HL-60/S4 (cell line): ENCODE measurements at regions not wholly inside any gene's neighbourhood (a gene's known extent, or its start where the extent isn't known, plus 50 kb on each side); places are given as distances from the start of the nearest gene placed in this dataset.

ENCODE experiments used
- in situ Hi-C: fragments of 300-500 bp; cut with MboI; formaldehyde crosslinking; loops from 2 replicates; pipeline ENCODE4 v1.14.3; 2022; ENCODE audit warnings: low sequenced_read_pairs

- in situ Hi-C loops, result no loop called here
Measured at GRCh38 chr3:72411843-72412242, 436.4 kb downstream of the SHQ1 start.

GRCh38 chr3:72411126-72411525, 437.1 kb downstream of the SHQ1 start:
- in situ Hi-C loops, result no loop called here

- in situ Hi-C loops, result no loop called here
Measured at GRCh38 chr3:72408983-72409779, 439.1 kb downstream of the SHQ1 start.

- in situ Hi-C loops, result no loop called here
Measured at GRCh38 chr3:72407766-72408165, 440.5 kb downstream of the SHQ1 start.

- in situ Hi-C loops, result no loop called here
Measured at GRCh38 chr3:72405943-72406566, 442.2 kb downstream of the SHQ1 start.

GRCh38 chr3:72401005-72401545, 447.2 kb downstream of the SHQ1 start:
- in situ Hi-C loops, result no loop called here

GRCh38 chr3:72398781-72399180, 449.5 kb downstream of the SHQ1 start:
- in situ Hi-C loops, result no loop called here

- in situ Hi-C loops, result no loop called here
Measured at GRCh38 chr3:72397586-72397985, 450.7 kb downstream of the SHQ1 start.

- in situ Hi-C loops, result no loop called here
Measured at GRCh38 chr3:72396899-72397298, 451.3 kb downstream of the SHQ1 start.

GRCh38 chr3:72395776-72396311, 452.4 kb downstream of the SHQ1 start:
- in situ Hi-C loops, result no loop called here

GRCh38 chr3:72393455-72393854, 454.8 kb downstream of the SHQ1 start:
- in situ Hi-C loops, result no loop called here

GRCh38 chr3:72391659-72392058, 456.6 kb downstream of the SHQ1 start:
- in situ Hi-C loops, result no loop called here

GRCh38 chr3:72390841-72391240, 457.4 kb downstream of the SHQ1 start:
- in situ Hi-C loops, result no loop called here

- in situ Hi-C loops, result no loop called here
Measured at GRCh38 chr3:72388644-72389043, 459.6 kb downstream of the SHQ1 start.

- in situ Hi-C loops, result no loop called here
Measured at GRCh38 chr3:72388117-72388516, 460.1 kb downstream of the SHQ1 start.

- in situ Hi-C loops, result no loop called here
Measured at GRCh38 chr3:72386327-72387000, 461.8 kb downstream of the SHQ1 start.

GRCh38 chr3:72385167-72385566, 463.1 kb downstream of the SHQ1 start:
- in situ Hi-C loops, result no loop called here

- in situ Hi-C loops, result no loop called here
Measured at GRCh38 chr3:72384602-72385001, 463.6 kb downstream of the SHQ1 start.

- in situ Hi-C loops, result no loop called here
Measured at GRCh38 chr3:72383883-72384282, 464.4 kb downstream of the SHQ1 start.

GRCh38 chr3:72383230-72383629, 465.0 kb downstream of the SHQ1 start:
- in situ Hi-C loops, result no loop called here

GRCh38 chr3:72382460-72382859, 465.8 kb downstream of the SHQ1 start:
- in situ Hi-C loops, result no loop called here
